Dermis blood vessel endothelial cell (primary cell): ENCODE measurements at regions not wholly inside any gene's neighbourhood (a gene's known extent, or its start where the extent isn't known, plus 50 kb on each side); places are given as distances from the start of the nearest gene placed in this dataset.
"Not testable (repeated sequence)": the region's sequence is repeated elsewhere in the genome, so short reads cannot be mapped to it uniquely, and the experiment has no call there.

Experiments
- DNase-seq: peaks from one replicate; pipeline ENCODE4 v3.0.0; 2010

DNA sequence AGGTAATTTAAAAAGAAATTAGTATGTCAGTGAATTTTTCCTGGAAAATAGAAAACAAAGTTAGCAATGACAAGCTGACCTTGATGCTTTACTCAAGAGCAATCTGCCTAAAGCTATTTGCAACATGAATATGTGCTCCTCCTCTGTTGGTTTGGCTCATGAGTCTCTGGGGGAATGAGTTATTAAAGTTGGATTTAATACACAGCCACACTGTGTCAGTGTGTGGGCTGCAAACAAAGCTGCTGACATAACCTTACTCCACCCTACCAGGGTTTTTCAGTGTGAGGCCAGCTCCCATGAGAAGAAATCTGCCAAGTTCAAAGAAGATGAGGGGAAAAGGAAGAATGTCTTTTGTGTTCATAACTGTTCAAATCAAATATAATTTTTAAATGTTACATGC is 280.5 kb downstream of the TLL1 start:
- no peak for DNase-seq

GRCh38 chr4:166162327-166162726 is 289.3 kb downstream of the TLL1 start:
- no peak for DNase-seq

DNA sequence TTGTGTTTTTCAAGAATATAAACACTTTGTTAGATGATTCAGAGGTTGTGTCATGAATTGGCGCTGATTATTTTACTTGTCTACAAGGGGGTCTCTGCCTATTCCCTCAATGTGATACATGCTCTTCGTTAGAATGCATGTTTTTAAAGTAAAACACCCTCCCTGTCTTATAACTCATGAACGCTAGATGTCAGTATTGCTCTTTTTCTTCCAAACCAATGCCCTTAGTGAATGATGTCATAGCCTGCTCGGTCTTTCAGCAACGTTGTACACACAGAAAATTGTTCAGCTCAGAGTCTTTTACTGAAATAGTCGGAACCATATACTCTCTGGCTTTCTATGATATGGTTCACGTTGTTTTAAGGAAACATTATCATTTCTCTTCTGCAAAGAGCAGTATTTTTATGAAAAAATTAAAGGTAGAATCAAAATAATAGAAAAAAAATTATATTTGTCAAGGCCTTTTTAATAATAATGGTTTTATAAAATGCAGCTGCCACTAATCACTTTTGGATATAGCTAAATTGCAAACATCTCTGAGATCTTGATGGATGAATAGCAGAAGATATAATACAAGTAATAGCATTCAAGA is 292.9 kb downstream of the TLL1 start:
- peak; percentile 89 for DNase-seq

GRCh38 chr4:166169111-166169510 is 296.1 kb downstream of the TLL1 start:
- peak; percentile 24 for DNase-seq

- no peak for DNase-seq
These were observed 299.6 kb downstream of the TLL1 start for GRCh38 chr4:166172619-166173018.

GRCh38 chr4:166174717-166175490 is 301.9 kb downstream of the TLL1 start:
- peak; percentile 60 for DNase-seq

DNA sequence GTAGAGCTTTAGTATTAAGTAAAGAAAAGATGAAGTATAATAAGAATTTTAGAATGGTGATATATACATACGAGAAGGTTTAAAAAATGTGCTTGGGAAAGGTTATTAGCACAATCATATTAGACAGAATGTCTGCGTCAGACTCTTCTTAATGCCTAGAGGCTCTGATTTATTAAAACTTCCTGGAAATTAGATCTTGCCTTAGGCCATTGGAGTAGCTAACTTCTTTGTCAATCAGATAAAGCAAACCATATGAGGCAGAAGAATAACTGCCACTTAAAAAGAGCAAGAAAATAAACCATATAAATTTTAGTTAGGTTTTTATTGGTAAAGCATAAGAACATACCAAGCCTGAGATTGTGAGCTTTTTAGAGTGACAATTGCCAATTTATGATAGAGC is 309.1 kb downstream of the TLL1 start:
- no peak for DNase-seq

GRCh38 chr4:166195101-166195500 is 322.1 kb downstream of the TLL1 start:
- no peak for DNase-seq

DNA sequence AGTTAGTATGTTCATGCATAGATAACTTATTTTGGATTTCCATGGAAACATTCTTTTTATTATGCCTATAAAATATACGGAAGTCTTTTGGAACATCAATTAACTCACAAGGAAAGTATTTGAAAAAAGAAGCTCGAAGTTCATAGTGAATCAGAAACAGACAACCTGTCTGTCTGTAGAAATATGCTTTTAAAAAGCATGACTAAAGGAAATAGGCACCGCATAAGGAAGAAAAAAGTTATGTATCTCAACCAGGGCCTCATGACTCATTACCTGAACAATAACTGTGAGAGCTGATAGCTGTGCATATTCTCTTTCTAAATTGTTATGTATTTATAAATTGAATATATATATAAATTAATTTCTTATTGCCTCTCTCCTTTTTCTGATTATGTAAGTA is 324.1 kb downstream of the TLL1 start:
- DNase-seq = no peak

DNA sequence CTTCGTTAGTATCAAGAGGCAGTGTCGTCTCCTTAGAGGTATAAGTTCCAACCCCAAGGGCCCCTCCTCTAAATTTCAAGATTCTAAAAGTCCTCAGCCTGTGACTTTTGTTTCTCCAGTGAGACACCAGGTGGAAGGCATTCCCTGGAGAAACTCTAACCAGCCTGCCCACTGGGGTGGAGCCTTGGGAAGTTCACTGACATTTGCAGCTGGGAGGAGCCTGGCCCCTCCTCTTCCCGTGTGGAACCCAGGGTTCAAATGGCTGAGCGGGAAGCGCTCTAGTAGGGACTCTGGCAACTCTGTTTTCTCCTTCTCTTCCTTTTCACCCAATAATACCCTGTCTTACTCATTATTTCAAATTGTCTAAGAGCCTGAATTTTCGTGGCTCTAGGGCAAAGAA is 325.0 kb downstream of the TLL1 start:
- DNase-seq = no peak

- DNase-seq = no peak
These were observed 325.7 kb downstream of the TLL1 start for GRCh38 chr4:166198516-166199310.

DNA sequence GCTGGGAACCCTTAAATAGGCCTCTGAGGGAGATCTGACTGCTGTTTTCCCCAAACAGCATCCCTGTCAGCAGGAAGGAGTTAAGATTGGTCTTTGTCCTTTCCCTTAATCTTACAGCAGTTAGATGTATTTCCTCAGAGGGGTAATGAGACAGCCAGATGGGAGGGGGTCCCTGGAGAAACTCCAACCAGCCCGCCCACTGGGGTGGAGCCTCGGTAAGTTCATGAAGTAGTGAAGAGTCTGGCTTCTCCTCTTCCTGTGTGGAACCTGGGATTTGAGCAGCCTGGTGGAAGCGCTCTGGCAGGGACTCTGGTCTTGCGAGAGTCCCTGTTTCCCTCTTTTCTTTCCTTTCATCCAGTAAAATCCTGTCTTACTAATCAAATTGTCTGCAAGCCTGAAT is 330.0 kb downstream of the TLL1 start:
- DNase-seq = no peak

- DNase-seq = not testable (repeated sequence)
These were observed 339.3 kb downstream of the TLL1 start for GRCh38 chr4:166212326-166212725.

GRCh38 chr4:166222271-166222670 is 349.2 kb downstream of the TLL1 start:
- DNase-seq = no peak

DNA sequence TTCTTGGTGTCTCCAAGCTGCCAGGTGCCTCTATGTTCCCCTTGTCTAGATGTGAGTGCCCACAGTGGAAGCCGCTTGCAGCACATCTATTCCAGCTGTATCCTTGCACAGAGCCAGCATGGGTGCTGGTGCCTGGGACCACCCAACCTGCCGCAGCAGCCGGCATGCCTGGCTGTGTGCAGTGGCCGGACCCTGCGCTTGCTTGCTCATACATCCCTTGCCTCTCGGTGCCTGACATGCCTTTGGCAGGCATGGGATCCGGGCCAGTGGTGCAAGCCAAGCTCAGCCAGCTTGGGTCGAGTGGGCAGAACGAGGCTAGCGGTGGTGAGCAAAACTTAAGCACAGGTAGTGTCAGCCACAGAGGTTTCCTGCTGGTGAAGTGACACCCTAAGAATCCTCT is 355.1 kb downstream of the TLL1 start:
- DNase-seq = no peak

DNA sequence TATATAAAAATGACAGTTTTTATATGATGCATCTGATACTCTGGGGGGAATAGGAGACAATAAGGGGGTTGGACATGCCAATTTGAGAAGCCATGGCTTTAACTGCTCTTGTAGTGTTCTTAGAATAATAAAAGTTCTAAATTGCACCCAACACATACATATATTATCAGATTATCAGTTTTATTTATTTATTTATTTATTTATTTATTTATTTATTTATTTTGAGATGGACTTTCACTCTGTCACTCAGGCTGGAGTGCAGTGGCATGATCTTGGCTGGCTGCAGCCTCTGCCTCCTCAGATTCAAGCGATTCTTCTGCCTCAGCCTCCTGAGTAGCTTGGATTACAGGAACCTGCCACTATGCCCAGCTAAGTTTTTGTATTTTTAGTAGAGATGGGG is 356.8 kb downstream of the TLL1 start:
- no peak for DNase-seq

DNA sequence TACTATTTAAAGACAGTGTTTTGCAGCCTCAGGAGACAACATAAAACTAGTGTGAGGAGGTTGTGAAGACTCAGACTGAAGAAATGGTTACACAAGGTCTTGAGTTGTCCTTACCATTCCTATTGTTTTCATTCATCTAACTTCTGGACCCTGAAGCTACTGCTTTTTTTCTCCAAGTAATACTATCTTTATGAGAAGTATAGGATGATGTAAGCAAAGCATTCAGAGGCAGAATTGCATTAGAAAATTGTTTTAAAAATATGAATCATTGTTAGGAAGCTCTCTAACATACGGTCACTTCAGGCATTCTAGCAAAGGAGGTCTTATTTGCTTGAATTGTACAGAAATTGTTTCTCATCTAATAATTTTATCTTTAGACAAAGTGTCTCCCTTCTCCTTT is 357.8 kb downstream of the TLL1 start:
- DNase-seq = no peak

- no peak for DNase-seq
These were observed 366.3 kb downstream of the TLL1 start for GRCh38 chr4:166239354-166239753.

DNA sequence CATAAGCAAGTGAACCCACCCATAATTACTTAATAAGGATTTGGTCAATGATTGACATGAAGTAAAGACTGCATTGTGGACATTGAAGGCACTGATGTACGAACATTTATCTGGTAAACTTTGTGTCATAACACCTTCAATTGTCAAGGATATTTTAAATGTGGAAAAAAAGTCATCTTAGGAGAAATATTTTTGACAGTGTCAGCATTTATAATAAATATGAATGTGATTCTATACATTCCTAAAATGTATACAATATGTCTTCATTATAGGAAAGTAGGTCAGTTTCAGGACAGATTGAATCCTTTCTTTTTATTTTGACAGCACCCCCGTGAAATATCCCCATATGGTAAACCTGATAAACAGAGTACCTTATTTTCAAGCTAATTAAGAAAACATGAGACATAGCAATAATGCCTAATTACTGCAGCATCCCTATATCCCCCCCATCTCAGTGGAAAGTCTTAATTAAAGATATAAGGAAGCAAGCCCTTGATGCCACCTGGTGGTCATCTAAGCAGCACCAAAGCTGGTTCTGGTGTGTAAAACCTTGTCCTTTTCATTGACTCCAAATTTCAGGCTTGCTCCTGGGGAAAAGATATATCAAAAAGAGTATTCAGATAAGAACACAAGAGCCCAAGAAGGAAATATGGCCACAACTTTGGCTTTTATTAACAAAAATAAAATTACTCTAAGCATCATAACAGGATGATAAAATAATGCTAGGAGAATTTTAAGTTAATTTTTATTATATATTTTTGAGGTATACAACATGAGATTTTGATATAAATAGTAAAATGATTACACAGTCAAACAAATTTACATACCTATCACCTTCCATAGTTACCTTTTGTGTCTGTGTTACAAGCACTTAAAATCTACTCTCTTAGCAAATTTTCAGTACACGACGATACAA is 379.7 kb downstream of the TLL1 start:
- DNase-seq = peak; percentile 62

DNA sequence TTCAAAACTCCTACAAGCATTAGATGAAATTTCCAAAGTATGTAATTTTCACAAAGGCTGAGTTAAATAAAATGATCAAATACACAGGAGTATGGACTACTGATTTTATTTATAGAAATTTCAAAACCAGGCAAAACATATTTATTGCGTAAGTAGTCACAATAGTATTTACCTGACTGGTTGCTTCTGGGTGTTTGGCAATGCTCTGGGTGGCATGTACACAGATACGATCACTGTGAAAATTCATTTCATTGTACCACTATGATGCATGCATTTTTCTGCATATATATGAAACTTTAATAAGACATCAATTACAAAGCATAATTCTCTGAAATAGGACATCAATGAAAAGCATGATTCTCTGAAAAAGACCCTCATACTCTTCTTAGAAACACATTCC is 384.2 kb downstream of the TLL1 start:
- no peak for DNase-seq

GRCh38 chr4:166257891-166258290 is 384.9 kb downstream of the TLL1 start:
- DNase-seq = no peak

GRCh38 chr4:166259081-166259480 is 386.0 kb downstream of the TLL1 start:
- DNase-seq = no peak
